C1 segment of cervical spinal cord (tissue), 14 donors: ENCODE measurements at regions not wholly inside any gene's neighbourhood (a gene's known extent, or its start where the extent isn't known, plus 50 kb on each side); places are given as distances from the start of the nearest gene placed in this dataset.
A peak's percentile ranks its signal among the peaks of the same experiment; 100 is the strongest.

Experiments used
- DNase-seq, 14 donors: peaks; one replicate each; lab custom pipeline; 2025; lab: John Stamatoyannopoulos, UW

DNA sequence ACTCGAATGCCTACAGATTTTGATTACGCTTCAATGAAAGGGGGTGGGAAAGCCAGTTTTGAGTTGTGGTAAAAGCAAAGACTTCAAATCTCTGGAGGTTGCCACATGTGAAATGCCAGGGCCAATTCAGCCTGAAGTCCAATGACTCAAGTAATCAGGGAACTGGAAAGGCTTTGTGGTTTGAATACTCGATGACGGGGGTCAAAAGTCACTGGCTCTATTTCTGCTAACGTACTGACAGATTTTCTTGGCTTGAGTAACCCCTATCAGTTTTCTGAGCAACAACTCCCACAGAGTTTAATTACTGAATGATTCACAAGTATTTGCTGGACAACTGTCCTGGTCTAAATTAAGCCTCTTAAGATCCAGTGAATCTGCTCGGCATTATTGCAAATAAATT is 152.2 kb downstream of the SIPA1L2 start:
- peak in 1 of 14 donors; percentile 3 for DNase-seq

DNA sequence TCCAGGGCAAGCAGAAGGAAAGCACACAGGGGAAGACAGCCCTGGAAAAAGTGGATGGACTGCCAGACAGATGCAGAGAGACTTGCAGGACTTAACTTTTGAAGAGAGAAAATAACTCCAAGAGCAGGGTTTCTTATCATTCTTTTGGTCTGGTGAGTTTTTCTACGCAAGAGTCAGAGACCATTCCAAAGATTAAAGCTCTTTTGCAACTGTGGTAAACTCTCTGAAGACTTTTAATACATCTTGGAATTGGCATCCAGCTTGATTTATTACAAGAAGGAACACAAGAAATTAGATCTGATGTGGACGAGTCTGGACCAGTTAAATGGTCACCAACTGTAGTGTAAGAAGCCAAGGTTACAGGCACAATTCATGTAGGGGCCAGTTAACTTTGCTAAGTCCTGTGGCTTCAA is 153.4 kb downstream of the SIPA1L2 start:
- no peak for DNase-seq

- no peak for DNase-seq
Measured at GRCh38 chr1:232474826-232475225, 155.1 kb downstream of the SIPA1L2 start.

DNA sequence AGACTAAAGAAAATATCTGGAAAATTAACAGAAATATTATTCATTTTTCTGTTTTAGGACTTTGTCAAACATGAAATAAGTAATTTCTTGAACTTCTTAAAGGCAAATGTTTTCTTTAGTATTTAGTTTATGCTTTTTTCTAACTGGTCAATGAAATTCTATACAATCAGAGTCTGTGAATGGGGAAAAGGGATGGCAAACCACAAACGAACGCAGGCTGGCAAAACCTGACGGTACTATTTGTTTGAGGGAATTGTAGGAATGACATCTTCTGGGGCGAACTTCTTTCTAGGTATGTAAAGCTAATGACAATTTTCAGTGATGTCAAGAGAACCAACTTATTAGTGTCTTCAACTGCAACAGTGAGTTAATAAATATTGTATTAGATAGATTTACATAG is 156.0 kb downstream of the SIPA1L2 start:
- DNase-seq: no peak

GRCh38 chr1:232473324-232473723 is 156.6 kb downstream of the SIPA1L2 start:
- no peak for DNase-seq

DNA sequence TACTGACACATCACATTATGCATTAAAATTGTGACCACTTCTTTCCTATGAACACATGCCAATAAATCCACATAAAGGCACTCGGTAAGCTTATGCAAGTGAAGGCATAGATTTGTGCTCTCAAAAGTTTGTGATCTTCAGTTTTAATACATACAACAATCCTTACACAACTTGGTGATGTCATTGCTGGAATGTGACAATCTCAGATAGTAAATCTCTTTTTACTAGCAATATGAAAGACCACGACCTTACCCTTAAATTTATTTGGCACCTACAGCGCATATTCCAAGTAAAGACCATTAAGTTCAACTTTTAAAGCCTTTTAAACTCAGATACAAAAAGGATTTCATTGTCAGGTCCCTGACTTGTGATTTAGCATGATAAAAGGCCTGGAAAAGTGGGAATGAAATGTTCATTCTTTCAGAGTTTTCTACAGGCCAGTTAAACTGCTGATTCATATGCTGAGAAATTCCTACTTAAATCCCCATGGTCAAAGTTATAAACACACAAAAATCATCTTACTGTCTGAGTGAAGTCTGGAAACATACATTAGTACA is 157.4 kb downstream of the SIPA1L2 start:
- DNase-seq: no peak

GRCh38 chr1:232471250-232471649 is 158.7 kb downstream of the SIPA1L2 start:
- DNase-seq: no peak

GRCh38 chr1:232470711-232471110 is 159.2 kb downstream of the SIPA1L2 start:
- DNase-seq: no peak

DNA sequence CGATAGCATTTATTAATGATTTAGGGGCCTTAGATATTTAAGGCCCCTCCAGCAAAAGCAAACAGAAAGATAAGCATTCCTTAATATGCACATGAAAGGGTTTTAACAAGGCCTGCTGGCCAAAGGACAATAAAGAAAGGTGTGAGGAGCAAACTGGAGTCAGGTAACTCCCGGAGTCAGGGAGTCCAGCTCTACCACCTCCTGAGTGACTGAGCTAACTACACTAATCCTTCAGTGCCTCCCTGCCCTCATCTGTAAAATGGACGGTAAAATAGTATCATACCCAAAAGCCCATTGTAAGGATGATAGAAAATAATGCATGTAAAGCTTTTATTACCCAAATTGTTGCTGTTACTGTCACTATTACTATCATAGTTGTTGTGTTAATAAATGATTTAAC is 161.7 kb downstream of the SIPA1L2 start:
- DNase-seq: no peak

- DNase-seq: no peak
Measured at GRCh38 chr1:232467073-232467760, 162.7 kb downstream of the SIPA1L2 start.

DNA sequence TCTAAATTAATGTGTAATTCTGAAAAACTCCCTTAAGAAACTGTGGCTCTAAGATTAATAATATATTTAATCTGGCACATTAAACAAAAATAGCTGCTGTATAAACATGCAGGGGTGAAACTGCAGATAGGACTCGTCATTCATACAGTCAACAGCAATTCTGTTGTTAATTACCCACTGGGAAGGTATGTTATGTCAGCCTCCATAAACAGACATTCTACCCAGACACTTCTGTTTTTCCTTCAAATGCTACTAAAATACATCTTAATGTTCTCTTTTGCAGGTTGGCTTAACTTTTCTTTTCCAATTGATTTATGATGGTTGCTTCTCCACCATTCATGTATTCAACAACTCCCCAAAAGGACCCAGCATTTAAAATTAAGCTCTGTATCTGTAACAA is 165.6 kb downstream of the SIPA1L2 start:
- no peak for DNase-seq

DNA sequence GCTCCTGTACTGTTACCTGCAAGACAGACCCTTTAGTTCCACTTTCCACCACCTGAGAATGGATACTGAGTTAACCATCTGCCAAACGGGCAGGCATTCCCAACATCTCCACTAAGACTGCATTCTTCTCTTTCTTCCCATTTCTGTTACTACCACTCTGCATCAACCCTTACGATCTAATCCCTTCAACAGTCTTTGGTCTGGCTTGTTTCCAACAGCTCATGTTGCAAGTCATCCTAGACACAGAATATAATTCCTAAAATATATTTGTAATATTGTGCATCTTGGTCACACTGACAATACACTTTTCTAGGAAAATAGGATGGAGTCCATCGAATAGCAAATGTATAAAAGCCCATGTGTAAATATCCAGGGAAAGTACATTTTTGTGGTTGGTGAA is 166.7 kb downstream of the SIPA1L2 start:
- DNase-seq: no peak

DNA sequence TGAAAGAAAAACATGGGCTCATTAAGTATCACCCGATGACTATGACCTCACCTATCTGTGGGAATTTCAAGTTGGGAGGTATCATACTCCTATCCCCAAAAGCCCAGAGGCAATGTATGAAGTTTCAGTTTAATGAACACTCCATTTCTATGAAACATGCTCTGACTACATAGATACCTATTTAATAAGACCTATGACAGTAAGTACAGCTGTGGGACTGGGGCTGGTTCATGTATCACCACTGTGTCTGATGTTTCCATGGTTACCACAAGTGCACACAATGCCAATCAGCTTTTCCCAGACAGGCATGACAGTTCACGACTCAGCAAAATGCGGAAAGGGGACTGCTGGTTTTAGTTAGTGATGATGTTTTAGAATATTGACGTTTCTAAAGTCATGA is 167.7 kb downstream of the SIPA1L2 start:
- no peak for DNase-seq

GRCh38 chr1:232459826-232460225 is 170.1 kb downstream of the SIPA1L2 start:
- no peak for DNase-seq

DNA sequence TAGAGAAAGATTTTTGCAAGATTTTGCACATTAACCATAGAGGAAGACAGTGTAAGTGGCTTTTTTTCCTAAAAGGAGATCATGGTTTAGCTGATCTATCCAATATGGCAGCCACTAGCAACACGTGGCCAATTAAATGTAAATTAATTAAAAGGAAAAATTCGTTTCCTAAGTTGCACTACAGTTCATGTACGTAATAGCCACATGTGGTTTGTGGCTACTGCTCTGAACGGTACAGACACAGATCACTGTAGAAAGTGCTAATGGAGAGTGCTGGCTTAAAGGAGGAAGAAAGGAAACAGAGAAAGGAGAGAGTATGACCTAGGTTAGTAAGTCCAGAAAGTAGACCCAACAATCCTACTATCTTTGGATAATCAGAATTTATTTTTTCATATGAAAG is 170.8 kb downstream of the SIPA1L2 start:
- DNase-seq: no peak

DNA sequence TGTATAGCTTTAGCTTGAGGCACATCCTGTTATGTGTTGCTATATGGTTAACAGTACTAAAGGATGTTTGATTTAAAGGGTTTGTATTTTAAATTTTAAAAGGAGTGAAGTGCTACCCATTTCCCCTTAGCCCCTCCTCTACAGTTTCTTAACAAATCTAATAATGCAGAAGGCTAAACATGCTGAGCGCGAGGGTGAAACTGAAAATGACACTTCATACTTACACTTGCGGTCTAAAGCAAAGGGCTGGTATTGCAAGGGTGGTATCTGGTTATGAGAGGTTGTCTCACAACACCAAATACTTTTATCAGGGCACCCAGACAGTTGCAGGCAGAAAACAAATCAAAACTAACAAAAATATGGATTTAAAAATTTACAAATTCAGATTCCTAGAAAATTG is 172.3 kb downstream of the SIPA1L2 start:
- DNase-seq: no peak

DNA sequence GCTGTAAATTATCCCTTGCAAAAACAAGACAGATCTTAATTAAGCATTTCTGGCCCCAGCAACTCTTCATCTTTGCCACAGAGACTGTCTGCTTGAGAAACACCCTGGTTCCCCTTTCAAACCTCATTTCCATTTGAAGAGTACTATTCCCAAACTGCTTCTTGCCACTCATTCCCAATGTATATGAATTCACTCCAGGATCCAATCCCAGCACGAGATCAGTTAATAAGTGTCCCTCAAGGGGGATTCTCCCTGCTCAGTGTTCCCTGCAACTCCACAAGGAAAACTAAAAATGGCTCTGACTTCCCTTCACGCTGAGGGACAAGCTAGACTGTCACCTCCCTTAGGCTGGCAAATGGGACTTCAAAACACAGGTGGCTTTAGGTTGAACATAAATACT is 173.2 kb downstream of the SIPA1L2 start:
- no peak for DNase-seq

DNA sequence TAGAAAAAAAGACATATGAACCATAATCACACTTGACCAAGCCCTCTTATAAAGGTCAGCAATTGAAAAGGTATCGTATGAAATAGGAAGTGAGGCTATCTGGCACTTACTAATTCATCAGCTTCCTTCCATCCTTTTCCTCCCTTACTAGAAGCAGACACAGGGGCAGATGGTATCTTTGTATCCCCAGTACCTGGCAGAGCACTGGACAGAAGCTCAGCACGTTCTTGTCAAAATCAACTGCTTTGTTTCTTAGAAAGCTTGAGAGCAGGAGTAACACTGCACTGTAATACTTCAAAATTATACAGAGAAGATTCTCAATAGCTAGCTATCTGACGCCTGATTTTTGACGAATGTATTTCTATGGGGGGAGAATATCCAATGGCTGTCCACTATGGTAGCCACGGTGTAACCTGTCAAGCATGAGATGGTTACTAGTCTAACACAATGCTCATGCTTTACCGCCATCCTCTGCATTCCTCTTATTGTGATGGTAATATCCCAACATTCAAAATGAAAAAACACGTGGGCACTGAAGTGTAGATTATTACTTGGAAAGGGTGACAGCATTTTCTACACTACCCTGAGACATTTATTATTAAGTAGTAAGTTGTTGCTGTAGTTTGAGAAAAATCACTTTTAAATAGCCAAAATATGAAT is 175.6 kb downstream of the SIPA1L2 start:
- DNase-seq: no peak

DNA sequence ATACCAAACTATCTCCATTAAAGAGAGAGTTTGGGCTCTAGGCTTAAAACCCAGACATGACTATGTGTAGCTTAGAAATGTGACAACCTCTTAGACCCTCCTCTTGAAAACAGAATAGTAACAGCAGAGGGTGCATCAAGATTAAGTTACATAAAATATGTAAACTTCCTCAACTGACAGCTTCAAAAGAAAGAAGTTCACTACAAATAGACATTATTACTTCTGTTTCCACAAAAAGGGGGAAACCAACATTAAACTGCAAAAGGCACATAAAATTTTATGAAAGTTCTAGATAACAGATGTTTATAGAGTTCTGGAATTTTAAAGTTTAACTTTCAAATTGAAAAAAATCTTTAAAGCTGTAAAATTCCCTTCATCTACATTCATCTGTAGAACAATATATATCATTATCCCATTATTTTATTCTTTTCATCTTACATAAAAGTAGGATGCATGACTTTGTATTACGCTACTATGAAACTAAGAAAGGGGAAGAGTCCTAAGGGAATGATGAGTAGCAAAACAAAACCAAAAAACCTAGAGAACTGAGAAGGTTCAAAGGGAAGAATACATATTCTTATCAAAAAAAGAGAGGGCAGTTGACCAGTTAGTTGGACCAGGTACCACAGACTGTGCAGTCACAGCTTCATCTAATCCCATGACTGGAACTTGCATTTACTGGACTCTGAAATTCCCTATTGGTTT is 177.0 kb downstream of the SIPA1L2 start:
- no peak for DNase-seq

DNA sequence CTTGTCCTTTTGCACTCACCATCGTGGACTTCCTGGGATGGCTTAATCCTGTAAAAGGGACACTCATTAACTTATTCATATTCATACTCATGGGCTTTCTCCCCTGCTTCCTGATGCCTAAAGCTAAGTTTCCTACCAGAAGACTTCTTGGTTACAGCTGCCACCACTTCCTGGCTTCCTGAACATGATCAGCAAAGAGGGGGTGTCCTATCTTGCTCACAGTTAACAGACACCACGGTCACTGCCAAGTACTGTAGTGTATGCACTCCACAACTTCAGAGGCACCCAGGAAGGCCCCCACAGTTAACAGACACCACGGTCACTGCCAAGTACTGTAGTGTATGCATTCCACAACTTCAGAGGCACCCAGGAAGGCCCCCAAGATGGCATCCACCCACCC is 177.8 kb downstream of the SIPA1L2 start:
- no peak for DNase-seq

GRCh38 chr1:232451506-232451905 is 178.4 kb downstream of the SIPA1L2 start:
- DNase-seq: no peak

DNA sequence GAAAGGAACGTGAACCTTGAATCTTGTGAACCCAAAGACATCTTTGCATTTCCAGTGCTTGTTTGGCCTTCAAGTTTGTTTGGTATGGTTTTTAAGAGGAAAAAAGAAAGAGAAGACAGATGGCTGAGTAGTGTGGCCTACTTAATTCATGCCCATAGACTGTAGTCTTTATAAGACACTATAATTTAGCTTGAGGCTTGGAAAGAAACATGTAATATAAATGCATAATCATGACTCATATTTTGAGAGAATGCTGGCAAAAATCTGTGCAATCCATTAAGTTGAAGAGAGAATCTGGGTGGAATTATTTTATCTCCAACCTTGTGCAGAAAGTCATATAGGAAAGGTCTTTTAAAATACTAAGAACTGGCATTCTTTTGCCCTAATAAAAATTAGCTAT is 179.3 kb downstream of the SIPA1L2 start:
- DNase-seq: no peak

GRCh38 chr1:232447125-232447524 is 182.8 kb downstream of the SIPA1L2 start:
- DNase-seq: no peak
